ENCODE measurements at regions not wholly inside any gene's neighbourhood (a gene's known extent, or its start where the extent isn't known, plus 50 kb on each side); places are given as distances from the start of the nearest gene placed in this dataset.
"Not testable (repeated sequence)": the region's sequence is repeated elsewhere in the genome, so short reads cannot be mapped to it uniquely, and the experiment has no call there.

GRCh38 chr4:174183259-174183658 is 100.2 kb downstream of the FBXO8 start:
- Histone ChIP-seq H3K27me3 (ENCODE audit: insufficient read depth, low read length) (no peaks in the 10 kb centered on the region), H3K36me3 (ENCODE audit: insufficient read depth, low read length) (no peaks in the 10 kb centered on the region), H3K27ac (ENCODE audit: low read depth, low read length) (no peak overlapping the region), H3K79me2 (ENCODE audit: control insufficient read depth, insufficient read depth, low read length, unreplicated experiment) (no peaks in the 10 kb centered on the region), H3K4me1 (ENCODE audit: control insufficient read depth, insufficient read depth, low read length, unreplicated experiment) (no peaks in the 10 kb centered on the region), H2AFZ (ENCODE audit: low read length, unreplicated experiment) (no peak overlapping the region), H3K4me3 (ENCODE audit: low read depth, low read length) (no peak overlapping the region)

GRCh38 chr4:174181827-174182226 is 101.6 kb downstream of the FBXO8 start:
- H3K4me3 ChIP-seq (ENCODE audit: low read depth, low read length) = no peak overlapping the region
- H3K4me1 ChIP-seq (ENCODE audit: control insufficient read depth, insufficient read depth, low read length, unreplicated experiment) = no peaks in the 10 kb centered on the region

GRCh38 chr4:174177536-174177935 is 105.9 kb downstream of the FBXO8 start:
- no peaks in the 10 kb centered on the region for H3K27me3 ChIP-seq (ENCODE audit: insufficient read depth, low read length)
- no peaks in the 10 kb centered on the region for H3K4me1 ChIP-seq (ENCODE audit: control insufficient read depth, insufficient read depth, low read length, unreplicated experiment)
- no peak overlapping the region for H3K4me3 ChIP-seq (ENCODE audit: low read depth, low read length)
- no peaks in the 10 kb centered on the region for H3K36me3 ChIP-seq (ENCODE audit: insufficient read depth, low read length)
- no peak overlapping the region for H2AFZ ChIP-seq (ENCODE audit: low read length, unreplicated experiment)
- no peak overlapping the region for H3K27ac ChIP-seq (ENCODE audit: low read depth, low read length)
- no peaks in the 10 kb centered on the region for H3K79me2 ChIP-seq (ENCODE audit: control insufficient read depth, insufficient read depth, low read length, unreplicated experiment)

More at GRCh38 chr4:174181827-174182226, 101.6 kb downstream of the FBXO8 start:
- H3K27ac ChIP-seq (ENCODE audit: low read depth, low read length) = no peak overlapping the region
- no peaks in the 10 kb centered on the region for H3K79me2 ChIP-seq (ENCODE audit: control insufficient read depth, insufficient read depth, low read length, unreplicated experiment)
- H2AFZ ChIP-seq (ENCODE audit: low read length, unreplicated experiment) = no peak overlapping the region
- H3K36me3 ChIP-seq (ENCODE audit: insufficient read depth, low read length) = no peaks in the 10 kb centered on the region
- no peaks in the 10 kb centered on the region for H3K27me3 ChIP-seq (ENCODE audit: insufficient read depth, low read length)

- H3K4me1 ChIP-seq (ENCODE audit: control insufficient read depth, insufficient read depth, low read length, unreplicated experiment); H3K4me3 ChIP-seq (ENCODE audit: low read depth, low read length); H3K79me2 ChIP-seq (ENCODE audit: control insufficient read depth, insufficient read depth, low read length, unreplicated experiment); H3K27me3 ChIP-seq (ENCODE audit: insufficient read depth, low read length); H2AFZ ChIP-seq (ENCODE audit: low read length, unreplicated experiment); H3K27ac ChIP-seq (ENCODE audit: low read depth, low read length); H3K36me3 ChIP-seq (ENCODE audit: insufficient read depth, low read length): not testable (repeated sequence)
Measured at GRCh38 chr4:174175836-174176235, 107.6 kb downstream of the FBXO8 start.

GRCh38 chr4:174173360-174173759 is 110.1 kb downstream of the FBXO8 start:
- Histone ChIP-seq H3K36me3 (ENCODE audit: insufficient read depth, low read length) (no peaks in the 10 kb centered on the region), H3K27ac (ENCODE audit: low read depth, low read length) (no peak overlapping the region), H3K79me2 (ENCODE audit: control insufficient read depth, insufficient read depth, low read length, unreplicated experiment) (no peaks in the 10 kb centered on the region), H3K27me3 (ENCODE audit: insufficient read depth, low read length) (no peaks in the 10 kb centered on the region), H3K4me3 (ENCODE audit: low read depth, low read length) (no peak overlapping the region), H3K4me1 (ENCODE audit: control insufficient read depth, insufficient read depth, low read length, unreplicated experiment) (no peaks in the 10 kb centered on the region), H2AFZ (ENCODE audit: low read length, unreplicated experiment) (no peak overlapping the region)

- Histone ChIP-seq H3K27ac (ENCODE audit: low read depth, low read length) (no peak overlapping the region), H3K36me3 (ENCODE audit: insufficient read depth, low read length) (no peaks in the 10 kb centered on the region), H3K4me3 (ENCODE audit: low read depth, low read length) (no peak overlapping the region), H2AFZ (ENCODE audit: low read length, unreplicated experiment) (no peak overlapping the region), H3K27me3 (ENCODE audit: insufficient read depth, low read length) (no peaks in the 10 kb centered on the region), H3K79me2 (ENCODE audit: control insufficient read depth, insufficient read depth, low read length, unreplicated experiment) (no peaks in the 10 kb centered on the region), H3K4me1 (ENCODE audit: control insufficient read depth, insufficient read depth, low read length, unreplicated experiment) (no peaks in the 10 kb centered on the region)
Measured at GRCh38 chr4:174172274-174172673, 111.2 kb downstream of the FBXO8 start.

- Histone ChIP-seq H3K79me2 (ENCODE audit: control insufficient read depth, insufficient read depth, low read length, unreplicated experiment) (no peaks in the 10 kb centered on the region), H3K27ac (ENCODE audit: low read depth, low read length) (no peak overlapping the region), H2AFZ (ENCODE audit: low read length, unreplicated experiment) (no peak overlapping the region), H3K4me1 (ENCODE audit: control insufficient read depth, insufficient read depth, low read length, unreplicated experiment) (no peaks in the 10 kb centered on the region), H3K36me3 (ENCODE audit: insufficient read depth, low read length) (no peaks in the 10 kb centered on the region), H3K27me3 (ENCODE audit: insufficient read depth, low read length) (no peaks in the 10 kb centered on the region), H3K4me3 (ENCODE audit: low read depth, low read length) (no peak overlapping the region)
Measured at GRCh38 chr4:174170906-174171305, 112.6 kb downstream of the FBXO8 start.

- Histone ChIP-seq H3K4me1 (ENCODE audit: control insufficient read depth, insufficient read depth, low read length, unreplicated experiment) (no peaks in the 10 kb centered on the region), H2AFZ (ENCODE audit: low read length, unreplicated experiment) (no peak overlapping the region)
Measured at GRCh38 chr4:174170091-174170490, 113.4 kb downstream of the FBXO8 start.

GRCh38 chr4:174157106-174157607 is 126.3 kb downstream of the FBXO8 start:
- Histone ChIP-seq H3K79me2 (ENCODE audit: control insufficient read depth, insufficient read depth, low read length, unreplicated experiment) (no peaks in the 10 kb centered on the region), H3K27me3 (ENCODE audit: insufficient read depth, low read length) (no peaks in the 10 kb centered on the region), H3K4me3 (ENCODE audit: low read depth, low read length) (no peak overlapping the region), H3K4me1 (ENCODE audit: control insufficient read depth, insufficient read depth, low read length, unreplicated experiment) (peaks cover 30% of the 10 kb centered on the region), H2AFZ (ENCODE audit: low read length, unreplicated experiment) (peak overlapping the region; percentile 24), H3K36me3 (ENCODE audit: insufficient read depth, low read length) (no peaks in the 10 kb centered on the region), H3K27ac (ENCODE audit: low read depth, low read length) (no peak overlapping the region)

More at GRCh38 chr4:174170091-174170490, 113.4 kb downstream of the FBXO8 start:
- H3K4me3 ChIP-seq (ENCODE audit: low read depth, low read length) = no peak overlapping the region
- no peaks in the 10 kb centered on the region for H3K79me2 ChIP-seq (ENCODE audit: control insufficient read depth, insufficient read depth, low read length, unreplicated experiment)
- H3K27me3 ChIP-seq (ENCODE audit: insufficient read depth, low read length) = no peaks in the 10 kb centered on the region
- H3K27ac ChIP-seq (ENCODE audit: low read depth, low read length) = no peak overlapping the region
- no peaks in the 10 kb centered on the region for H3K36me3 ChIP-seq (ENCODE audit: insufficient read depth, low read length)

GRCh38 chr4:174156239-174156826 is 127.1 kb downstream of the FBXO8 start:
- Histone ChIP-seq H3K27me3 (ENCODE audit: insufficient read depth, low read length) (no peaks in the 10 kb centered on the region), H3K4me3 (ENCODE audit: low read depth, low read length) (no peak overlapping the region), H3K4me1 (ENCODE audit: control insufficient read depth, insufficient read depth, low read length, unreplicated experiment) (peaks cover 33% of the 10 kb centered on the region), H3K36me3 (ENCODE audit: insufficient read depth, low read length) (no peaks in the 10 kb centered on the region), H3K79me2 (ENCODE audit: control insufficient read depth, insufficient read depth, low read length, unreplicated experiment) (no peaks in the 10 kb centered on the region), H3K27ac (ENCODE audit: low read depth, low read length) (no peak overlapping the region), H2AFZ (ENCODE audit: low read length, unreplicated experiment) (no peak overlapping the region)

GRCh38 chr4:174154215-174154854 is 129.1 kb downstream of the FBXO8 start:
- Histone ChIP-seq H3K4me3 (ENCODE audit: low read depth, low read length) (peak overlapping the region; percentile 82), H3K27ac (ENCODE audit: low read depth, low read length) (peak overlapping the region; percentile 91), H3K27me3 (ENCODE audit: insufficient read depth, low read length) (no peaks in the 10 kb centered on the region), H3K4me1 (ENCODE audit: control insufficient read depth, insufficient read depth, low read length, unreplicated experiment) (peaks cover 33% of the 10 kb centered on the region), H3K36me3 (ENCODE audit: insufficient read depth, low read length) (no peaks in the 10 kb centered on the region), H3K79me2 (ENCODE audit: control insufficient read depth, insufficient read depth, low read length, unreplicated experiment) (no peaks in the 10 kb centered on the region), H2AFZ (ENCODE audit: low read length, unreplicated experiment) (peak overlapping the region; percentile 97)

Data from ACC112 (cell line).